K562 (cell line): ENCODE measurements at regions not wholly inside any gene's neighbourhood (a gene's known extent, or its start where the extent isn't known, plus 50 kb on each side); places are given as distances from the start of the nearest gene placed in this dataset.

Experiments
- ATAC-seq: fragments of 200-7000 bp; cut with Tn5 transposase; 3 replicates; pipeline ENCODE4 v1.9.1; 2020; ENCODE audit warnings: moderate library complexity
- BruUV-seq: library from RNA; stranded (reverse); fragments of 400-500 nt; replicated peaks from 2 replicates; lab custom pipeline; 2021; lab: Mats Ljungman, UMichigan
- CTCF ChIA-PET: fragments of 300-600 bp; formaldehyde crosslinking; extraction: SDS; loops from one replicate; lab custom pipeline; 2021; ENCODE audit warnings: low intra/inter-chr PET ratio; lab: Yijun Ruan, JAX
- POLR2A ChIA-PET: fragments of 300-600, 350-650 bp; sonication (Branson Sonifier 250); formaldehyde crosslinking; extraction: SDS; loops from one replicate; lab custom pipeline; 2021; ENCODE audit warnings: antibody characterized with exemption, inconsistent platforms; lab: Yijun Ruan, JAX
- DNase-seq, 4 experiments: peaks; one replicate each; pipeline versions ENCODE4 v3.0.0 to v3.0.0-alpha.2; 2011 to 2018; ENCODE audit warnings: low spot score in 3 of 4, mixed read lengths in 3 of 4; ENCODE audit errors: extremely low read depth in 1 of 4
- FAIRE-seq: peaks from 2 replicates; lab custom pipeline; 2011; peaks lifted over from hg19 to GRCh38; lab: Jason Lieb, UNC
- H2AFZ ChIP-seq: 2 replicates; pipeline ENCODE4 v1.6.0; 2011; ENCODE audit warnings: low read depth, low read length, control low read depth, inconsistent platforms
- H3K27ac ChIP-seq: fragments of 200-600 bp; 3 replicates; pipeline ENCODE4 v1.8.0; 2011; ENCODE audit warnings: low read depth, mild to moderate bottlenecking, control low read depth, inconsistent platforms, low read length, moderate library complexity, mixed read lengths; ENCODE audit errors: extremely low read depth
- H3K27me3 ChIP-seq, 2 experiments: fragments of 300-600 bp in 1 of 2; 2 replicates in 1 of 2; 3 replicates in 1 of 2; pipeline versions ENCODE4 v1.6.0 to v1.8.0; 2011; ENCODE audit warnings: inconsistent platforms in 2 of 2, low read length in 2 of 2, mild to moderate bottlenecking in 1 of 2, mixed read lengths in 1 of 2, moderate library complexity in 1 of 2; ENCODE audit not compliant: control insufficient read depth in 2 of 2, insufficient read depth in 2 of 2
- H3K36me3 ChIP-seq: fragments of 300-600 bp; 3 replicates; pipeline ENCODE4 v1.8.0; 2011; ENCODE audit warnings: mild to moderate bottlenecking, low read length, inconsistent platforms; ENCODE audit not compliant: control insufficient read depth, insufficient read depth
- H3K4me1 ChIP-seq, 2 experiments: fragments of 200-600 bp in 1 of 2; replicated peaks in 1 of 2; 2 replicates in 1 of 2; 3 replicates in 1 of 2; pipeline versions ENCODE4 v1.5.1 to v1.8.0; 2011; ENCODE audit warnings: inconsistent platforms in 2 of 2, low read length in 2 of 2, mild to moderate bottlenecking in 1 of 2, mixed read lengths in 1 of 2, moderate library complexity in 1 of 2; ENCODE audit not compliant: control insufficient read depth in 2 of 2, insufficient read depth in 2 of 2
- H3K4me2 ChIP-seq: 2 replicates; pipeline ENCODE4 v1.6.1; 2011; ENCODE audit warnings: low read length, control low read depth, inconsistent platforms, mixed read lengths; ENCODE audit not compliant: insufficient read depth
- H3K4me3 ChIP-seq: fragments of 200-600 bp; sonication (generic), shearing (Covaris generic); 2 replicates; pipeline ENCODE4 v1.5.1; 2016; ENCODE audit warnings: control low read depth, inconsistent platforms
- H3K79me2 ChIP-seq: fragments of 200-600 bp; 3 replicates; pipeline ENCODE4 v1.8.0; 2011; ENCODE audit warnings: low read length, inconsistent platforms; ENCODE audit not compliant: control insufficient read depth, insufficient read depth
- H3K9ac ChIP-seq, 2 experiments: 2 replicates each; pipeline versions ENCODE4 v1.6.0 to v1.6.1; 2011; ENCODE audit warnings: low read depth in 2 of 2, low read length in 2 of 2, control low read depth in 1 of 2, inconsistent platforms in 1 of 2, mild to moderate bottlenecking in 1 of 2, mixed read lengths in 1 of 2; ENCODE audit not compliant: insufficient read depth in 1 of 2
- H3K9me1 ChIP-seq: one replicate; pipeline ENCODE4 v1.6.0; 2011; ENCODE audit warnings: inconsistent platforms, mild to moderate bottlenecking, low read length, moderate library complexity; ENCODE audit not compliant: control insufficient read depth, insufficient read depth
- H3K9me3 ChIP-seq: replicated peaks from 2 replicates; pipeline ENCODE4 v1.5.1; 2011; ENCODE audit warnings: low read depth, low read length, inconsistent platforms; ENCODE audit not compliant: control insufficient read depth, insufficient read depth
- H4K20me1 ChIP-seq: replicated peaks from 2 replicates; pipeline ENCODE4 v1.6.1; 2011; ENCODE audit warnings: low read length, inconsistent platforms, mixed read lengths; ENCODE audit not compliant: control insufficient read depth, insufficient read depth
- CBX8 ChIP-seq: fragments of 200-600 bp; sonication (generic); IDR thresholded peaks from 2 replicates; pipeline ENCODE4 v1.6.1; 2012; ENCODE audit warnings: borderline replicate concordance, mixed run types, low read depth, mild to moderate bottlenecking, moderate library complexity, mixed read lengths, low read length, control low read depth, inconsistent platforms; ENCODE audit not compliant: poor library complexity, severe bottlenecking; ENCODE audit errors: extremely low read depth
- GABPA ChIP-seq: fragments of 200-800 bp; sonication (Bioruptor generic); conservative IDR thresholded peaks from 2 replicates; pipeline ENCODE4 v1.6.1; 2016; ENCODE audit warnings: low read depth, missing genetic modification characterization, missing compliant biosample characterization
- GATAD2B ChIP-seq: fragments of 450-650 bp; IDR thresholded peaks from 2 replicates; pipeline ENCODE4 v1.6.1; 2017; ENCODE audit warnings: mild to moderate bottlenecking, borderline replicate concordance
- HDAC8 ChIP-seq: fragments of 450-650 bp; IDR thresholded peaks from 2 replicates; pipeline ENCODE4 v1.6.1; 2016; ENCODE audit warnings: mild to moderate bottlenecking, missing genetic modification characterization, moderate library complexity, missing compliant biosample characterization
- HSF4 ChIP-seq: fragments of 250-450 bp; sonication (Bioruptor Pico); IDR thresholded peaks from 2 replicates; pipeline ENCODE4 v2.1.2; 2022; ENCODE audit warnings: mild to moderate bottlenecking, moderate library complexity, borderline replicate concordance
- MECOM ChIP-seq: fragments of 250-450 bp; sonication (Bioruptor Pico); IDR thresholded peaks from 2 replicates; pipeline ENCODE4 v1.8.0; 2022; ENCODE audit warnings: inconsistent platforms
- POLR2AphosphoS5 ChIP-seq: IDR thresholded peaks from 2 replicates; pipeline ENCODE4 v1.6.1; 2011; ENCODE audit warnings: mild to moderate bottlenecking, low read depth, low read length, moderate library complexity; ENCODE audit not compliant: control insufficient read depth, insufficient read depth
- POLR2B ChIP-seq: fragments of 450-650 bp; IDR thresholded peaks from 2 replicates; pipeline ENCODE4 v1.6.1; 2018; ENCODE audit warnings: low read depth; ENCODE audit not compliant: partially characterized antibody
- PYGO2 ChIP-seq: fragments of 450-650 bp; IDR thresholded peaks from 2 replicates; pipeline ENCODE4 v1.6.1; 2016; ENCODE audit warnings: mild to moderate bottlenecking, missing genetic modification characterization, moderate library complexity, missing compliant biosample characterization
- TARDBP ChIP-seq: fragments of 450-650 bp; IDR thresholded peaks from 2 replicates; pipeline ENCODE4 v1.6.1; 2016
- ZKSCAN8 ChIP-seq: fragments of 200-800 bp; sonication (Bioruptor generic); IDR thresholded peaks from 2 replicates; pipeline ENCODE4 v1.6.1; 2016; ENCODE audit warnings: missing genetic modification characterization, missing compliant biosample characterization
- ZNF324 ChIP-seq: fragments of 250-450 bp; sonication (Bioruptor Pico); IDR thresholded peaks from 2 replicates; pipeline ENCODE4 v1.4.0; 2020; ENCODE audit warnings: mild to moderate bottlenecking
- WGBS: fragments of 100-300 bp; shearing (Covaris generic); methylation state at CpG from one replicate; pipeline ENCODE4 v1.1.6; 2016; ENCODE audit warnings: low coverage, mixed read lengths; ENCODE audit not compliant: insufficient coverage; ENCODE audit errors: missing lambda C conversion rate; 5-methylcytosine and 5-hydroxymethylcytosine counted together
- in situ Hi-C: fragments of 300-500 bp; cut with MboI; formaldehyde crosslinking; loops from 4 replicates; pipeline ENCODE4 v1.15.0; 2018; ENCODE audit warnings: inconsistent platforms, mixed read lengths
- intact Hi-C: fragments of 100-400 bp; cut with micrococcal nuclease; formaldehyde crosslinking; loops from 2 replicates; pipeline ENCODE4 v1.14.2; 2022

DNA sequence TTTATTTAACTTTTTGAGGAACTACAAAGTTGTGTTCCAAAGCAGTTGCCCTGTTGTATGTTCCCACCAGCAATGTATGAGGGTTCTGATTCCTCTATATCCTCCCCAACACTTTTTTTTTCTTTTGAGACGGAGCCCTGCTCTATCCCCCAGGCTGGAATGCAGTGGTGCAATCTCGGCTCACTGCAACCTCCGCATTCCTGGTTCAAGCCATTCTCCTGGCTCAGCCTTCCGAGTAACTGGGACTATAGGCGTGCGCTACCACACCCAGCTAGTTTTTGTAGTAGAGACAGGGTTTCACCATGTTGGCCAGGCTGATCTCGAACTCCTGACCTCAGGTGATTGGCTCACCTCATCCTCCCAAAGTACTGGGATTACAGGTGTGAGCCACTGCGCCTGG, 60.4 kb upstream of the ENAH start:
- ChIA-PET POLR2A (no interaction called here), CTCF (no interaction called here)
- 9% methylated on average over 8 of the region's 8 CpGs for WGBS
- no peak for ATAC-seq
- no peak for FAIRE-seq
- Histone ChIP-seq H3K9ac (no peak overlapping the region), H4K20me1 (no peaks in the 10 kb centered on the region), H3K36me3 (no peaks in the 10 kb centered on the region), H3K27me3 (peaks cover 26 to 53% of the 10 kb centered on the region in 2 experiments), H3K4me3 (no peak overlapping the region), H3K79me2 (no peaks in the 10 kb centered on the region), H3K27ac (no peak overlapping the region), H3K4me2 (no peak overlapping the region), H3K9me3 (no peaks in the 10 kb centered on the region)
- DNase-seq, result no peak
- intact Hi-C loops, result no loop called here
- TF ChIP-seq TARDBP (no peak), PYGO2 (tag) (no peak), GABPA (tag) (no peak), CBX8 (no peak), MECOM (CRISPR knock-in tag) (no peak), HDAC8 (tag) (no peak), ZNF324 (CRISPR knock-in tag) (no peak), POLR2B (no peak), HSF4 (CRISPR knock-in tag) (no peak), GATAD2B (no peak), ZKSCAN8 (CRISPR knock-in tag) (no peak), POLR2AphosphoS5 (no peak)
- TF ChIP-seq, all 486 proteins: peak for 0
- Histone ChIP-seq H2AFZ (no peak overlapping the region), H3K9me1 (no peaks in the 10 kb centered on the region), H3K4me1 (no peaks in the 10 kb centered on the region)
- in situ Hi-C loops, result no loop called here
- no TSS peak for BruUV-seq
